ENCODE measurements at regions not wholly inside any gene's neighbourhood (a gene's known extent, or its start where the extent isn't known, plus 50 kb on each side); places are given as distances from the start of the nearest gene placed in this dataset.

- TF ChIP-seq EP300 (IDR thresholded peaks at IDR 0.05) = no peak
- TF ChIP-seq POLR2A (IDR thresholded peaks at IDR 0.05) = no peak
- no peak for TF ChIP-seq CTCF (IDR thresholded peaks at IDR 0.05)
- no peak for TF ChIP-seq POLR2AphosphoS5 (IDR thresholded peaks at IDR 0.05)
Observed at GRCh38 chr9:108410161-108410560, 445.6 kb downstream of the ACTL7B start.
